GM21576 (cell line): ENCODE measurements at regions not wholly inside any gene's neighbourhood (a gene's known extent, or its start where the extent isn't known, plus 50 kb on each side); places are given as distances from the start of the nearest gene placed in this dataset.

Experiments
- ATAC-seq: cut with Tn5 transposase; IDR thresholded peaks from one replicate; pipeline ENCODE4 v1.9.1; 2021; ENCODE audit warnings: mild to moderate bottlenecking, moderate library complexity; ENCODE audit not compliant: unreplicated experiment

DNA sequence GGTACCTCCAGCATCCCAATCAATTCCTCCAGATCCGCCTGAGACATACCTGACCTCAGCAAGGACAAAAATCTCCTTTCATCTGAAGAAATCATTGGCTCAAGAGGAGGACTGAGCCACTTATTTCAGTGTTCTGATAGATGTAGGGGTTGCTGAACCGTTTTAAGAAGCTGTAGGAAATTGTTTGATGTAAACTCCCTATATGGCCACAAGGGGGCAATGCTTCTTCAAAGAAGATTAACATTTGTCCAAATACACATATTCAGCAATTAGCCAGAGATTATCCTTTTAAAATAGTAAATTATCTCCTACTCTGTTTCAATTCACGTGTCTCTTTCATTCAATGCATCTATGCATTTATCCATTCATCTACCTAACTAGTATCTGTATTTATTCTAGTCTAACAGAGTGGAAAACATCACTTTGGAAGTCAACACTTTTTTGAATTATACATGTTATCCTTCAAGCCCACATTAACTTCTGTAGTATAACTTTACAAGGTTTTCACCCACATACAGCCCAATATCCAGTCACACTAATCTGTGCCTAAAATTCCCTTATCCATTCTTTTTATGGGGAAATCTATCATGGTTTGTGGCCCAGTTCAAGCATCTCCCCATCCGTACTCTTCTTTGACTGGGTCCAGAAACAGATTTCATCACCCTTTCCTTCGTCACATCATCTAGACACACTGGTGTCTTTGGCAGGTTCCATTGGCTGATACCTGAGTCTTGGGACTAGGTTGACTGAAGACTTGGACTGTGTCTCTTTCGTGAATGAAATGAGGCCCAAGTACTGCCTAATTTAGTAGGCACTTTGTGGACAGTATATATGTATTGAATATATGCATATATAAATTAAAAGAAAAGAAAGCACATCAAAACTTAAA, 411.0 kb upstream of the OR4E1 start:
- no peak for ATAC-seq

DNA sequence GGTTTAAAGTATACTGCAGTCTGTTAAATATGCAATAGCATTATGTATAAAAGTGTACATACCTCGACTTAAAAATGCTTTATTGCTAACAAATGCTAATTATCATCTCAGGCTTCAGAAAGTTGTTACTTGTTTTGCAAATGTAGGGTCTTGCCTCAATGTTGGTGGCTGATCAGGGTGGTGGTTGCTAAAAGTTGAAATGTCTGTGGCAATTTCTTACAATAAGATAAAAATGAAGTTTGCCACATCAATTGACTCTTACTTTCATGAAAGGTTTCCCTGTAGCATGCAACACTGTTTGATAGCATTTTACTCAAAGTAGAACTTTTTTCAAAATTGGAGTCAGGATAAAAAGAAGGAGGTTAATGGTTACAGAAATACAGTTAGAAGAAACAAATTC, 407.7 kb upstream of the OR4E1 start:
- no peak for ATAC-seq

DNA sequence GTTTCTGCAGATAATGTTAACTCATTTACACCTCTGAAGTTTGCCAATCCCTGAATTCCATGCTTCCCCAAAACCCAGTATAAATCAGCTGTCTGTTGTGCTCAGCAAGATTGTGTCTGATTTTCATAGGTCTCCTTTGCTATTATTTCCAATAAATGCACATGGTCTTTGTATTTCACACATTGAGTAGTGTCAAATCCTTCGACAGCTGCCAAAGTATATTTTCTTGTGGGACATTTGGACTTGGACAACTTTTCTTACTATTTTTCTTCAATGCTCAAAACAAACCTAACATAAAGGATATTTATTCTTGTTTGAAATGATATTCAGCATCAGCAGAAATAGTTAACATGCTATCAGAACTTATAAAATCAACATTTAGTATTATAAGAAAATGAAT, 406.1 kb upstream of the OR4E1 start:
- ATAC-seq: no peak

DNA sequence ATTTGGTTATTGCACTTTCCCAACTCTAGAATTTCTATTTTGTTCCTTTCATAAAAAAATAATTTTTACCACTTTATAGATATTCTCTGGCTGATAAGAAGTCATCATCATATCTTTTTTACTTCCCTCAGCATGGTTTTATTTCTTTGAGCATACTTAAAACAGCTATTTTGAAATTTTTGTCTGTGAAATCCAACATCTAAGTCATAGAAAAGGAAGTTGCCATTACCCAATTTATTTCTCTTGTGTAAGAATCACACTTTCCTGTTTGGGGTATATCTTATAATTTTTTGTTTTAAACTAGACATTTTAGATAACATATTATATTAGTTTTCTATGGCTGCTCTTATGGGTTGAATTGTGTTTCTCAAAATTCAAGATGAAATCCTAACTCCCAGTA, 400.2 kb upstream of the OR4E1 start:
- ATAC-seq: no peak

GRCh38 chr14:22071006-22071405, 397.4 kb upstream of the OR4E1 start:
- ATAC-seq: peak; percentile 94

DNA sequence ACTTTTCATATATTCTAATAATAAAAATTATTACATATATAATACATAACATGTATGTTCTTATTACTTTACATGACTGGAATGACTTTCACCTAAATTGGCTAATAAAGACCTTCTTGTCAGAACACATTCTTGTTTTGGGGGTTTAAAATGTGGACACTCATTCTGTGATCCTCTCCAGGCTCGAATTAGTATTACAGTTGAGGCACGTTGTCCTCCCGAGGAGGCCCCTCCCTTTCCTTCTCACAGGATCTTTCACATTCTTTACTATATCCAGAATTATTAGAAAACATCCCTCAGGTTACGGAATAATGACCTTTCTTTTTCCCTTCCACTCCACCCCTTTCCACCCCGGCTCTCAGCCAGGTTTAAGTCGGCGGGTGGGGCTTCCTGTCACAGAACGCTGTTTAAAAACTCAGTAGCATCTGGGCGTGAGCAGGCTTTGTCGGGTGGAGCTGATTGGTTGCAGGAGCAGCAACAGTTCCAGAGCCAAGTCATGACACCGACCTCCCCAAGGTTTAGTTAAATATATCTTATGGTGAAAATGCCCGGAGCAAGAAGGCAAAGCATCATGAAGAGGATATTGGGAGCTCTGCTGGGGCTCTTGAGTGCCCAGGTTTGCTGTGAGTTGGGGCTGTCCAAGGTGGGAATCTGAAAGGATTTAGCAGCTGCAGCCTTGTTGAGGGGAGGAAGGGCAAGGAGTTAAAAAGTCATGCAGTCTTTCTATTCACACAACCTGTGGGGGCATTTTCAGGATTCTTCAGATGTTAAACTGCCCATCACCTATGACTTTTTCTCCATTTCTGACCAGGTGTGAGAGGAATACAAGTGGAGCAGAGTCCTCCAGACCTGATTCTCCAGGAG, 396.7 kb upstream of the OR4E1 start:
- peak; percentile 46 for ATAC-seq

DNA sequence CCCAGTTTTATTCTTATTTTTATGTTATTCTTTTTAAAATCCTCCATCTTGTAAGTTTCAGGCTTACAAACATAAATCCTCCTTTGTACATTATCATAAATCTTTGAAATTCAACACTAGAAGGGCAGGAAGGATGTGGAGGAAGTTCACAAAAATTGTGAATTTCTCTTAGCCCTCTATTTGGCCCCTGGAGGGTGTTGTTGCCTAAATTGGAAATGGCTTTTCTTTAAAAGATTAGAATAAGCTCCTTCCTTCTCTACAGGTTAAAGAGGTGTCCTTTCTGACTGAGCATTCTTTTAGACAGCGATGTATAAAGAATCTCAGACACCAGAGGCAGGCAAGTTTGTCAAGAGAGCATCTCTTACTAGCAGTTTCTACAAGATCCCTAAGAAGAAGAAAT, 391.7 kb upstream of the OR4E1 start:
- no peak for ATAC-seq

GRCh38 chr14:22059201-22059600, 385.6 kb upstream of the OR4E1 start:
- no peak for ATAC-seq

- ATAC-seq: no peak
Measured at GRCh38 chr14:22052795-22053194, 379.2 kb upstream of the OR4E1 start.

DNA sequence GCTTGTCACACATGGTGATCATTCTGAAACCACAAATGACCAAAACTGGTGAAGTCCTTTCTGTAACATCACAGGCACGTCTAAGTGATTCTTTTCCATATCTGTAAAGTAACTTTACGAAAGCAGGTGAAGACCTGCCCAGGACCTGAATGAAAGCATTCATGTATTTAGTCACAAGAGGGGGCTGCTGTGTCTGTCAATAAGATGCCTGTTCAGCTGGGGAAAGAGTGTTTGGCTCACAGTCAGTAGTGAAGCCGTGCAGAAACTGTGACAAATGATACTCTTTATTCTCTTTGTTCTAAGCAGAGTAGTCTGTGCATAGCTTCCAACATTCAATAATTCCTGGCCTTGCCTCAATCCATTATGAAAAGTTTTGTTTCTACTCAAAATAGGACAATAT, 373.5 kb upstream of the OR4E1 start:
- ATAC-seq: peak; percentile 69

GRCh38 chr14:22046063-22046462, 372.4 kb upstream of the OR4E1 start:
- no peak for ATAC-seq

GRCh38 chr14:22044193-22044592, 370.6 kb upstream of the OR4E1 start:
- ATAC-seq: no peak

- ATAC-seq: no peak
Measured at GRCh38 chr14:22040781-22041125, 367.1 kb upstream of the OR4E1 start.

GRCh38 chr14:22039938-22040780, 366.5 kb upstream of the OR4E1 start:
- ATAC-seq: no peak

- no peak for ATAC-seq
Measured at GRCh38 chr14:22036541-22037239, 363.1 kb upstream of the OR4E1 start.

- ATAC-seq: no peak
Measured at GRCh38 chr14:22026527-22026926, 352.9 kb upstream of the OR4E1 start.

- ATAC-seq: no peak
Measured at GRCh38 chr14:22025879-22026278, 352.3 kb upstream of the OR4E1 start.

DNA sequence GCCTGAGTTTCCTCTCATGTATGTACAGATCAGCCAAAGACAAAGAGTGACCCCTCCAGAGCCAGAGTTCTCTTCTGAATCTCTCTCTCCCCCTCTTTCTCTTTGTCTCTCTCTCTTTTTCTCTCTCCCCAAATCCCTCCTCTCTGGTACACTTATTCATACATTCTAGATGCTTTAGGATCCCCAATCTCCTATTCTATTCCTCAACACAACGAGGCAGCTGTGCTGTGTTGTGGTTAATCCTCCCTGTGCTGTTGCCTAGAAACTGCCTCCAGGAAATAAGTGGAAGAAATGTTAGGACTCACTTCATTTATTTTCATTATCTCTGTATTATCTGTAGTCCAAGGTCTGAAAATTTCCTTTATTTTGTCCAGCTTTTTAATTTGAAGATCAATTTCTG, 350.5 kb upstream of the OR4E1 start:
- ATAC-seq: no peak

DNA sequence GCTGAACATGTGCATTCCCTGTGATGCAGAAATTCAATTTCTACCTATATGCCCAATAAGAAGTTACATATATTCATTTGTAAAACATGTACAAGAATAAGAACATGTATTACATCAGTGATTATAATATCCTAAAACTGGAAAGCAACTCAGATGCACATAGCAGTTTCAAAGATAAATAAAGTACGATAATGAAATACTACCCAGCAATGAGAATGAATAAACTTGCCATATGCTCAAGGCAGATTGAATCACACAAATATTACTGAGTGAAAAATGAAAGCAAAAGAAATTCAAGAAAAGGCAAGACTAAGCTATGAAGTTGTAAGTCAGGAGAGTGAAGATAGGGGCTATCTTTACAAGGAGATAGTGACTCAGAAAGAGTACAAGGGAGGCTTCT, 345.3 kb upstream of the OR4E1 start:
- ATAC-seq: no peak

GRCh38 chr14:22012452-22012851, 338.8 kb upstream of the OR4E1 start:
- ATAC-seq: no peak

GRCh38 chr14:22011253-22011642, 337.6 kb upstream of the OR4E1 start:
- ATAC-seq: no peak
